GM12865 (cell line): ENCODE measurements at regions not wholly inside any gene's neighbourhood (a gene's known extent, or its start where the extent isn't known, plus 50 kb on each side); places are given as distances from the start of the nearest gene placed in this dataset.
"Not testable (repeated sequence)": the region's sequence is repeated elsewhere in the genome, so short reads cannot be mapped to it uniquely, and the experiment has no call there.

Experiments used
- DNase-seq: peaks from one replicate; pipeline ENCODE4 v3.0.0; 2010; ENCODE audit warnings: low read depth
- H3K4me3 ChIP-seq: 2 replicates; pipeline ENCODE4 v1.5.1; 2011; ENCODE audit warnings: mild to moderate bottlenecking, low read depth, low read length, control low read depth
- CTCF ChIP-seq: IDR thresholded peaks from 2 replicates; pipeline ENCODE4 v1.5.1; 2011; ENCODE audit warnings: low read length, control low read depth, low read depth, inconsistent platforms; ENCODE audit not compliant: insufficient read depth; ENCODE audit errors: missing control alignments

GRCh38 chr1:222002503-222002902, 260.6 kb upstream of the DUSP10 start:
- H3K4me3 ChIP-seq = no peak overlapping the region
- TF ChIP-seq CTCF = no peak
- no peak for DNase-seq

GRCh38 chr1:222000131-222000530, 258.2 kb upstream of the DUSP10 start:
- H3K4me3 ChIP-seq = no peak overlapping the region
- DNase-seq = no peak
- TF ChIP-seq CTCF = no peak

GRCh38 chr1:221998781-221999180, 256.9 kb upstream of the DUSP10 start:
- DNase-seq = no peak
- no peak overlapping the region for H3K4me3 ChIP-seq
- TF ChIP-seq CTCF = no peak

GRCh38 chr1:221998186-221998612, 256.3 kb upstream of the DUSP10 start:
- no peak overlapping the region for H3K4me3 ChIP-seq
- no peak for TF ChIP-seq CTCF
- no peak for DNase-seq

GRCh38 chr1:221997012-221997411, 255.1 kb upstream of the DUSP10 start:
- not testable (repeated sequence) for DNase-seq, H3K4me3 ChIP-seq

- no peak overlapping the region for H3K4me3 ChIP-seq
- TF ChIP-seq CTCF = no peak
- no peak for DNase-seq
Observed at GRCh38 chr1:221994939-221995338, 253.1 kb upstream of the DUSP10 start.

- no peak for TF ChIP-seq CTCF
- peak; percentile 45 for DNase-seq
- no peak overlapping the region for H3K4me3 ChIP-seq
Observed at GRCh38 chr1:221994274-221994698, 252.4 kb upstream of the DUSP10 start.
